ENCODE measurements at regions not wholly inside any gene's neighbourhood (a gene's known extent, or its start where the extent isn't known, plus 50 kb on each side); places are given as distances from the start of the nearest gene placed in this dataset.

DNA sequence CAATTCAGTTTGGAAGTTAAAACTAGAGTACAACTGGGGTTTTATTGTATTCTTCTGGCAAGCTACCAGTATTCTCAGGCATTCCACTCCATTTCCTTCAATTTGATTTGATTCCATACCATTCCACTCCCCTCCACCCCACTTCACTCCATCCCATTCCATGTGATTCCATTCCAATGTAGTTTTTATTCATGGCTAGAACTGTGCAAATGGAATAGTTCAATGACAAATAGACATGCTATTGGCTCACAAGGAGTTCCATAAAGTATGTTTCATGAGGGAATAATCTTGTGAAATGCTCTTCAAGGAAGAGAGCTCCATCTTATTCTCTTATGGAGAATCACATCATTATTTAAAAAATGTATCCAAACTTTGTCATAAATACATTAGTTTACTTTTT lies 285.0 kb upstream of the BMP2 start:
- TF ChIP-seq, protein P1, sequence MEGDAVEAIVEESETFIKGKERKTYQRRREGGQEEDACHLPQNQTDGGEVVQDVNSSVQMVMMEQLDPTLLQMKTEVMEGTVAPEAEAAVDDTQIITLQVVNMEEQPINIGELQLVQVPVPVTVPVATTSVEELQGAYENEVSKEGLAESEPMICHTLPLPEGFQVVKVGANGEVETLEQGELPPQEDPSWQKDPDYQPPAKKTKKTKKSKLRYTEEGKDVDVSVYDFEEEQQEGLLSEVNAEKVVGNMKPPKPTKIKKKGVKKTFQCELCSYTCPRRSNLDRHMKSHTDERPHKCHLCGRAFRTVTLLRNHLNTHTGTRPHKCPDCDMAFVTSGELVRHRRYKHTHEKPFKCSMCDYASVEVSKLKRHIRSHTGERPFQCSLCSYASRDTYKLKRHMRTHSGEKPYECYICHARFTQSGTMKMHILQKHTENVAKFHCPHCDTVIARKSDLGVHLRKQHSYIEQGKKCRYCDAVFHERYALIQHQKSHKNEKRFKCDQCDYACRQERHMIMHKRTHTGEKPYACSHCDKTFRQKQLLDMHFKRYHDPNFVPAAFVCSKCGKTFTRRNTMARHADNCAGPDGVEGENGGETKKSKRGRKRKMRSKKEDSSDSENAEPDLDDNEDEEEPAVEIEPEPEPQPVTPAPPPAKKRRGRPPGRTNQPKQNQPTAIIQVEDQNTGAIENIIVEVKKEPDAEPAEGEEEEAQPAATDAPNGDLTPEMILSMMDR (IDR thresholded peaks at IDR 0.05): no peak
- H3K27me3 Mint-ChIP-seq (ENCODE audit: insufficient read depth): peaks cover 1% of the 10 kb centered on the region; the same call in 1 of the 2 replicates
- H3K4me3 Mint-ChIP-seq: no peak overlapping the region
- no peak overlapping the region for H3K27ac Mint-ChIP-seq
- H3K36me3 Mint-ChIP-seq (ENCODE audit: low read depth): no peaks in the 10 kb centered on the region
- H3K4me1 Mint-ChIP-seq (ENCODE audit: low read depth): no peaks in the 10 kb centered on the region
- DNase-seq: no peak
- H3K9me3 Mint-ChIP-seq: peaks cover 62% of the 10 kb centered on the region

DNA sequence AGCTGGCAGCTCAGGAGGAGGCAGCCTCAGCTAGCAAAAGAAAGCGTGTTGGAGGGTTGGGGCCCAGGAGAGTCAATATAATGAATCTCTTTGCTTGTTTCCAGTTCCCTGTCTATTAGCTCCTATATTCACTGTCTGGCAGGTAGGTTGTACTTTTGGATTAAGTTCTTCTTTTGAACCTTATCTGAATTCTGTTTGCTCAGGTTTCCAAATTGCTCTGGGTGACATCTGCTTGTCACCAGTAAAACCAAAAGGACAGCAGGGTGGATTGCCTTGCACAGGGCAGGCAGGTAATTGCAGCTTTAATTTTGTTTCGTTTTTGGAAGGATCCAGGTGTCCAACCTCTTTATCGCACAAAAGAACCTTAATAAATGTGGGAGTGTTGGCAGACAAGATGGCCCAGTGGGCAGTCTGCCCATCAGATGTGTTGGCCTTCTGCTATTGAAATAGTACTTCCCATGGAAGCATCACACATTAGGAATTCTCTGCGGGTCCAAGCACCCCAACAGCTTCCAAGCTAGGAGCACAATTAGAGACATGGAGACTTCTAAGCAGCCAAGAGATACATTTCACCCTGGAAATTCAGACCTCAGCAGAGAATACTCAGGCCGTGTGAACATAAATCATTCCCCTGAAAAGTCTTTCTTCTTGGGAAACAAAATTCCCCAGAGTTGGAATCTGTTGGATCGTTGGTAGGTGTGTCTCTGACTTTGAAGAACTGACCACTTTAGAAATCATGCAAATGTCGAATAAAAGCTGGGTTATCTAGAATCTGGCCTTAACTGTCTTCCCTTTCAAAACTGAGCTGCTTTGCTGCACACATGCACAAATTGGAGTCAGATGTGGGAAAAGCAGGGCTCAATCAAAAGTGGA lies 286.9 kb upstream of the BMP2 start:
- Mint-ChIP-seq H3K36me3 (ENCODE audit: low read depth) (no peaks in the 10 kb centered on the region), H3K9me3 (peaks cover 56% of the 10 kb centered on the region), H3K27me3 (ENCODE audit: insufficient read depth) (peaks cover 1% of the 10 kb centered on the region; the same call in 1 of the 2 replicates), H3K27ac (no peak overlapping the region), H3K4me1 (ENCODE audit: low read depth) (no peaks in the 10 kb centered on the region), H3K4me3 (no peak overlapping the region)
- TF ChIP-seq, protein P1 (IDR thresholded peaks at IDR 0.05): no peak
- no peak for DNase-seq

DNA sequence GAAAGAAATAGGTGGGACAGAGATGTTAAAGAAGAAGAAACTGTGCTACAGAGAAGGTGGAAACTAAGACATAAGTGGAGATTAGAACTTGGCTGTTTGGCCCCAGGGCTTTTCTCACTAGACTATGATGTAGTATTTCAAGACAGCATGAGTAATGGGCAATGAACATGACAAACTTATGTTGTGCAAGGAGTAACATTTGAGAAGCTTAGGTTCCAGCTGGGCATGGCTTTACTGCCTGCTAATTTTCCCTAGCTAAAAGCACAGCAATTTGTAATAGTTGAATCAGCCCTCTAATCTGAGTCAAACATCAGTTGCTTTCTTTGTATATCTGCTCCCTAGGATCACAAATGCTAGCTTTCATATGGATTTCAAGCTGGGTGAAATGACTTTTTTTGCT lies 294.3 kb upstream of the BMP2 start:
- no peak overlapping the region for H3K27ac Mint-ChIP-seq
- no peaks in the 10 kb centered on the region for H3K27me3 Mint-ChIP-seq (ENCODE audit: insufficient read depth)
- H3K9me3 Mint-ChIP-seq: peaks cover 45% of the 10 kb centered on the region
- no peak for DNase-seq
- no peaks in the 10 kb centered on the region for H3K36me3 Mint-ChIP-seq (ENCODE audit: low read depth)
- H3K4me3 Mint-ChIP-seq: no peak overlapping the region
- TF ChIP-seq, protein P1 (IDR thresholded peaks at IDR 0.05): no peak
- no peaks in the 10 kb centered on the region for H3K4me1 Mint-ChIP-seq (ENCODE audit: low read depth)

DNA sequence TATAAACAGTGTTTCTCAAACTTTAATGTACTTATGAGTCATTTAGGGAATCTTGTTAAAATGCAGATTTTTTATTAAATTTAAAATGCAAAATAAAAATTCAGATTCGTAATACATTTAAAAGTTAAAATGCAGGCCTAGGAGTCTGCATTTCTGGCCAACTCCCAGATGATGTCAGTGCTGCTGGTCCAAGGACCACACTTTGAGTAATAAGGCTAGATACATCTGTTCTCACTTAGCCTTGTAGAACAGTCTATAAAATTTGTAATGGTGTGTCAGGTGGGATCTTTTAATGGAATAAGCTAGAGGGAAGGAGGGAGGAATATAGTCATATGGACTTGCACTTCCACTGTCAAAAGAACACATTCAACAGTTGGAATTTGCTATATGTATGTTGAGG lies 295.6 kb upstream of the BMP2 start:
- no peak for DNase-seq
- TF ChIP-seq, protein P1 (IDR thresholded peaks at IDR 0.05): no peak
- no peak overlapping the region for H3K4me3 Mint-ChIP-seq
- no peaks in the 10 kb centered on the region for H3K27me3 Mint-ChIP-seq (ENCODE audit: insufficient read depth)
- no peaks in the 10 kb centered on the region for H3K4me1 Mint-ChIP-seq (ENCODE audit: low read depth)
- no peaks in the 10 kb centered on the region for H3K36me3 Mint-ChIP-seq (ENCODE audit: low read depth)
- peaks cover 48% of the 10 kb centered on the region for H3K9me3 Mint-ChIP-seq
- H3K27ac Mint-ChIP-seq: no peak overlapping the region

DNA sequence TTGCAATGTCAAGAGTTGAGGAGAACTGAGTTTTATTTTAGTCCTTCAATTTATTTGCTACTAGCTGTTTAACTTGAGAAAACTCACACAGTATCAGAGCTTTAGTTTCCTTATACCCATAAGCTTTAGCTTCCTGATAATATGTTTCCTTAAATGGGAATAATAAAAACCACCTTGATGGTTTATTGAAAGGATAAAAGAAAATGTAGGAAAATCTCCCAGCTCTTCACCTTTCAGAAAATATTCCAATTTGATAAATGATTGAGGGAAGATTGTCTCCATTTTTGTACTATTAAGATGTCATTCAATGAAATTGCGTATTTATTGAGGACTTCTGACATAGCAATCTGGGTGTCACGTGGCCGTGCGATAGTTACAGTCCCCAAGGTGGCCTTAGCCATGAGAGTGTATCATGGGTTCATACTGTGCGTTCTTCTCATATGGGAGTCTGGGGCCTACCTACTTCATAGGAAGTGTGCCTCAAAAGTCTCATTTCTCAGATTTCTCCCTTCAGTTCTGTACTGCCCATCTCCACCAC lies 296.3 kb upstream of the BMP2 start:
- H3K36me3 Mint-ChIP-seq (ENCODE audit: low read depth): no peaks in the 10 kb centered on the region
- TF ChIP-seq, protein P1 (IDR thresholded peaks at IDR 0.05): no peak
- H3K27ac Mint-ChIP-seq: no peak overlapping the region
- no peaks in the 10 kb centered on the region for H3K4me1 Mint-ChIP-seq (ENCODE audit: low read depth)
- H3K27me3 Mint-ChIP-seq (ENCODE audit: insufficient read depth): no peaks in the 10 kb centered on the region
- DNase-seq: no peak
- peaks cover 46% of the 10 kb centered on the region for H3K9me3 Mint-ChIP-seq
- H3K4me3 Mint-ChIP-seq: no peak overlapping the region

Data from HFFc6 (cell line).